ENCODE measurements at regions not wholly inside any gene's neighbourhood (a gene's known extent, or its start where the extent isn't known, plus 50 kb on each side); places are given as distances from the start of the nearest gene placed in this dataset.
"Not testable (repeated sequence)": the region's sequence is repeated elsewhere in the genome, so short reads cannot be mapped to it uniquely, and the experiment has no call there.

GRCh38 chr2:111432423-111432822 lies 311.7 kb downstream of the BCL2L11 start:
- DNase-seq: not testable (repeated sequence)

GRCh38 chr2:111432916-111433499 lies 312.3 kb downstream of the BCL2L11 start:
- not testable (repeated sequence) for DNase-seq

- DNase-seq: not testable (repeated sequence)
Observed at GRCh38 chr2:111433892-111434607, 313.3 kb downstream of the BCL2L11 start.

GRCh38 chr2:111434608-111434939 lies 313.9 kb downstream of the BCL2L11 start:
- DNase-seq: not testable (repeated sequence)

GRCh38 chr2:111435553-111436310 lies 315.0 kb downstream of the BCL2L11 start:
- DNase-seq: not testable (repeated sequence)

- not testable (repeated sequence) for DNase-seq
Observed at GRCh38 chr2:111436411-111436810, 315.7 kb downstream of the BCL2L11 start.

GRCh38 chr2:111437288-111437990 lies 316.7 kb downstream of the BCL2L11 start:
- DNase-seq: not testable (repeated sequence)

GRCh38 chr2:111438161-111438560 lies 317.4 kb downstream of the BCL2L11 start:
- not testable (repeated sequence) for DNase-seq

- DNase-seq: not testable (repeated sequence)
Observed at GRCh38 chr2:111439237-111439636, 318.5 kb downstream of the BCL2L11 start.

GRCh38 chr2:111441614-111442013 lies 320.9 kb downstream of the BCL2L11 start:
- DNase-seq: not testable (repeated sequence)

- not testable (repeated sequence) for DNase-seq
Observed at GRCh38 chr2:111442767-111443454, 322.2 kb downstream of the BCL2L11 start.

- not testable (repeated sequence) for DNase-seq
Observed at GRCh38 chr2:111444516-111444915, 323.8 kb downstream of the BCL2L11 start.

GRCh38 chr2:111445191-111445929 lies 324.6 kb downstream of the BCL2L11 start:
- not testable (repeated sequence) for DNase-seq

GRCh38 chr2:111445941-111446340 lies 325.2 kb downstream of the BCL2L11 start:
- not testable (repeated sequence) for DNase-seq

- not testable (repeated sequence) for DNase-seq
Observed at GRCh38 chr2:111447482-111447881, 326.8 kb downstream of the BCL2L11 start.

GRCh38 chr2:111448796-111449195 lies 328.1 kb downstream of the BCL2L11 start:
- DNase-seq: not testable (repeated sequence)

- not testable (repeated sequence) for DNase-seq
Observed at GRCh38 chr2:111450526-111450925, 329.8 kb downstream of the BCL2L11 start.

GRCh38 chr2:111451692-111452199 lies 331.0 kb downstream of the BCL2L11 start:
- DNase-seq: not testable (repeated sequence)

- not testable (repeated sequence) for DNase-seq
Observed at GRCh38 chr2:111452208-111452607, 331.5 kb downstream of the BCL2L11 start.

- not testable (repeated sequence) for DNase-seq
Observed at GRCh38 chr2:111453308-111453707, 332.6 kb downstream of the BCL2L11 start.

- DNase-seq: not testable (repeated sequence)
Observed at GRCh38 chr2:111453816-111454215, 333.1 kb downstream of the BCL2L11 start.
